Keratinocyte (primary cell): ENCODE measurements at regions not wholly inside any gene's neighbourhood (a gene's known extent, or its start where the extent isn't known, plus 50 kb on each side); places are given as distances from the start of the nearest gene placed in this dataset.

ENCODE experiments used
- EZH2 ChIP-seq: IDR thresholded peaks from one replicate; pipeline ENCODE4 v1.6.1; 2012; ENCODE audit warnings: inconsistent platforms, mild to moderate bottlenecking, low read length, moderate library complexity
- TF ChIP-seq, protein P1 (sequence below), 3 experiments: IDR thresholded peaks in 1 of 3; conservative IDR thresholded peaks in 1 of 3; optimal IDR thresholded peaks in 1 of 3; 2 replicates in 2 of 3; 3 replicates in 1 of 3; pipeline versions ENCODE3 to v1.5.1; 2011; ENCODE audit warnings: low read length in 3 of 3, mild to moderate bottlenecking in 3 of 3, moderate library complexity in 2 of 3, control low read depth in 1 of 3, inconsistent platforms in 1 of 3; ENCODE audit not compliant: insufficient read depth in 2 of 3; ENCODE audit errors: extremely low read depth in 1 of 3

GRCh38 chr3:76826861-76827260 lies 213.0 kb upstream of the ROBO2 start:
- TF ChIP-seq, protein P1, sequence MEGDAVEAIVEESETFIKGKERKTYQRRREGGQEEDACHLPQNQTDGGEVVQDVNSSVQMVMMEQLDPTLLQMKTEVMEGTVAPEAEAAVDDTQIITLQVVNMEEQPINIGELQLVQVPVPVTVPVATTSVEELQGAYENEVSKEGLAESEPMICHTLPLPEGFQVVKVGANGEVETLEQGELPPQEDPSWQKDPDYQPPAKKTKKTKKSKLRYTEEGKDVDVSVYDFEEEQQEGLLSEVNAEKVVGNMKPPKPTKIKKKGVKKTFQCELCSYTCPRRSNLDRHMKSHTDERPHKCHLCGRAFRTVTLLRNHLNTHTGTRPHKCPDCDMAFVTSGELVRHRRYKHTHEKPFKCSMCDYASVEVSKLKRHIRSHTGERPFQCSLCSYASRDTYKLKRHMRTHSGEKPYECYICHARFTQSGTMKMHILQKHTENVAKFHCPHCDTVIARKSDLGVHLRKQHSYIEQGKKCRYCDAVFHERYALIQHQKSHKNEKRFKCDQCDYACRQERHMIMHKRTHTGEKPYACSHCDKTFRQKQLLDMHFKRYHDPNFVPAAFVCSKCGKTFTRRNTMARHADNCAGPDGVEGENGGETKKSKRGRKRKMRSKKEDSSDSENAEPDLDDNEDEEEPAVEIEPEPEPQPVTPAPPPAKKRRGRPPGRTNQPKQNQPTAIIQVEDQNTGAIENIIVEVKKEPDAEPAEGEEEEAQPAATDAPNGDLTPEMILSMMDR (optimal IDR thresholded peaks at IDR 0.05 in 1 of 3, IDR thresholded peaks at IDR 0.05 in 1 of 3, conservative IDR thresholded peaks at IDR 0.05 in 1 of 3; ENCODE audit: extremely low read depth in 1 of 3, insufficient read depth in 2 of 3, low read length in 3 of 3) = no peak
- TF ChIP-seq EZH2 = no peak
